ENCODE measurements at regions not wholly inside any gene's neighbourhood (a gene's known extent, or its start where the extent isn't known, plus 50 kb on each side); places are given as distances from the start of the nearest gene placed in this dataset.

DNA sequence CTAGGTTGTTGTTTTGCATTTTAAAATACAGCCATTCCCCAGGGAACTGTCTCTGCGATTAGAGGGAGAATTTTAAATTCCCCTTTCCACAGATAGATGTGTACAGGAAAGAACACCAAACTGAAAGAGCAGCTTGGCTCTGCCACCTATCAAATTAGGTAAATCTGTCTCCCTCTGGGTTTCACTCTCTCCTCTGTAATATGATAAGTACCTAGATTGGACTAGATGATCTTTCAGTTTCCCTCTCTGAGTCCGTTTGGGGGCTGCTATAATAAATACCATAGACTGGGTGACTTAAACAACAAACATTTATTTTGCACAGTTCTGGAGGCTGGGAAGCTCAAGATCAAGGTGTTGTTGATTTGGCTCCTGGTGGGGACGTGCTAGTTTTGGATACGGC lies 186.0 kb downstream of the KIF20B start:
- no peak for TF ChIP-seq CTCF (IDR thresholded peaks at IDR 0.05)
- no peak for TF ChIP-seq POLR2AphosphoS5 (IDR thresholded peaks at IDR 0.05)

All from sigmoid colon (tissue), 4 donors.